SK-N-SH (cell line): ENCODE measurements at regions not wholly inside any gene's neighbourhood (a gene's known extent, or its start where the extent isn't known, plus 50 kb on each side); places are given as distances from the start of the nearest gene placed in this dataset.

Experiments
- CTCF ChIA-PET: fragments of 300-600, 350-600 bp; formaldehyde crosslinking; extraction: SDS; loops from one replicate; lab custom pipeline; 2021; lab: Yijun Ruan, JAX
- POLR2A ChIA-PET: fragments of 350-600 bp; sonication (Branson Sonifier 250); formaldehyde crosslinking; extraction: SDS; loops from one replicate; lab custom pipeline; 2020; ENCODE audit warnings: antibody characterized with exemption, inconsistent platforms; lab: Yijun Ruan, JAX
- DNase-seq: peaks from one replicate; pipeline ENCODE4 v3.0.0; 2012
- H2AFZ ChIP-seq: fragments of 200-600 bp; sonication (generic); 2 replicates; pipeline ENCODE4 v1.8.1; 2016; ENCODE audit warnings: antibody characterized with exemption, mild to moderate bottlenecking, low read depth
- H3F3A ChIP-seq: fragments of 200-600 bp; sonication (generic); replicated peaks from 2 replicates; pipeline ENCODE3; 2016; ENCODE audit warnings: antibody characterized with exemption, mild to moderate bottlenecking; ENCODE audit not compliant: insufficient read depth
- H3K27ac ChIP-seq, 2 experiments: fragments of 200-500 bp in 1 of 2; fragments of 200-600 bp in 1 of 2; sonication (Bioruptor generic) in 1 of 2; sonication (generic), shearing (Covaris generic) in 1 of 2; 2 replicates each; pipeline versions ENCODE4 v1.5.1 to v1.6.1; 2014 to 2016; ENCODE audit warnings: low read depth in 2 of 2, inconsistent platforms in 1 of 2, low read length in 1 of 2, mild to moderate bottlenecking in 1 of 2, mixed read lengths in 1 of 2
- H3K27me3 ChIP-seq: fragments of 200-600 bp; sonication (generic), shearing (Covaris generic); 2 replicates; pipeline ENCODE4 v1.6.1; 2016; ENCODE audit warnings: mixed run types; ENCODE audit not compliant: insufficient read depth
- H3K36me3 ChIP-seq, 2 experiments: fragments of 200-500 bp in 1 of 2; fragments of 200-600 bp in 1 of 2; sonication (Bioruptor generic) in 1 of 2; sonication (generic) in 1 of 2; replicated peaks in 1 of 2; 2 replicates each; pipeline versions ENCODE3 to v1.5.1; 2014 to 2016; ENCODE audit warnings: low read length in 1 of 2, mild to moderate bottlenecking in 1 of 2; ENCODE audit not compliant: insufficient read depth in 2 of 2, control insufficient read depth in 1 of 2
- H3K4me1 ChIP-seq, 2 experiments: fragments of 200-500 bp in 1 of 2; fragments of 200-600 bp in 1 of 2; sonication (Bioruptor generic) in 1 of 2; sonication (generic), shearing (Covaris generic) in 1 of 2; 2 replicates each; pipeline versions ENCODE4 v1.5.1 to v1.6.1; 2014 to 2016; ENCODE audit warnings: low read depth in 1 of 2, low read length in 1 of 2, mixed run types in 1 of 2; ENCODE audit not compliant: insufficient read depth in 2 of 2, control insufficient read depth in 1 of 2
- H3K4me2 ChIP-seq: fragments of 200-600 bp; sonication (generic), shearing (Covaris generic); 2 replicates; pipeline ENCODE4 v1.6.1; 2017; ENCODE audit warnings: mixed run types
- H3K4me3 ChIP-seq, 2 experiments: fragments of 200-500 bp in 1 of 2; fragments of 200-600 bp in 1 of 2; sonication (Bioruptor generic) in 1 of 2; sonication (generic), shearing (Covaris generic) in 1 of 2; 2 replicates each; pipeline versions ENCODE4 v1.5.1 to v1.8.1; 2014 to 2016; ENCODE audit warnings: low read depth in 2 of 2, inconsistent platforms in 1 of 2, low read length in 1 of 2, mild to moderate bottlenecking in 1 of 2, mixed read lengths in 1 of 2, moderate library complexity in 1 of 2
- H3K79me2 ChIP-seq: fragments of 200-600 bp; sonication (generic); 2 replicates; pipeline ENCODE4 v1.8.1; 2017; ENCODE audit warnings: mild to moderate bottlenecking; ENCODE audit not compliant: insufficient read depth
- H3K9ac ChIP-seq: fragments of 200-600 bp; sonication (generic); 2 replicates; pipeline ENCODE4 v1.6.1; 2017; ENCODE audit warnings: mixed run types
- H3K9me2 ChIP-seq: fragments of 200-600 bp; sonication (generic); 2 replicates; pipeline ENCODE4 v1.6.1; 2017; ENCODE audit warnings: mixed run types
- H3K9me3 ChIP-seq: fragments of 200-600 bp; sonication (generic); 2 replicates; pipeline ENCODE4 v1.6.1; 2017; ENCODE audit warnings: mixed run types, mild to moderate bottlenecking, moderate library complexity
- H4K20me1 ChIP-seq: fragments of 200-600 bp; sonication (generic); 2 replicates; pipeline ENCODE4 v1.6.1; 2017; ENCODE audit warnings: mild to moderate bottlenecking, mixed run types; ENCODE audit not compliant: insufficient read depth
- CHD2 ChIP-seq: fragments of 150-350 bp; IDR thresholded peaks from 2 replicates; pipeline ENCODE4 v1.6.1; 2018; ENCODE audit warnings: low read length; ENCODE audit not compliant: partially characterized antibody
- ELF1 ChIP-seq: IDR thresholded peaks from 2 replicates; pipeline ENCODE4 v1.4.0; 2012
- FOSL2 ChIP-seq: IDR thresholded peaks from 2 replicates; pipeline ENCODE4 v1.4.0; 2012; ENCODE audit warnings: low read depth, mild to moderate bottlenecking, moderate library complexity, borderline replicate concordance
- FOXM1 ChIP-seq: IDR thresholded peaks from 2 replicates; pipeline ENCODE4 v1.4.0; 2012; ENCODE audit warnings: low read depth, mild to moderate bottlenecking
- GATA2 ChIP-seq: sonication (generic); formaldehyde crosslinking; IDR thresholded peaks from 2 replicates; pipeline ENCODE4 v1.5.0; 2020; ENCODE audit warnings: mild to moderate bottlenecking, missing genetic modification reagents
- IRF3 ChIP-seq: fragments of 150-350 bp; IDR thresholded peaks from 2 replicates; pipeline ENCODE4 v1.6.1; 2016; ENCODE audit warnings: mild to moderate bottlenecking, low read depth, low read length
- RAD21 ChIP-seq: IDR thresholded peaks from 2 replicates; pipeline ENCODE4 v1.6.1; 2012; ENCODE audit warnings: mild to moderate bottlenecking, low read length
- RCOR1 ChIP-seq: fragments of 150-350 bp; IDR thresholded peaks from 2 replicates; pipeline ENCODE4 v1.6.1; 2017; ENCODE audit warnings: antibody characterized with exemption, low read length
- REST ChIP-seq: IDR thresholded peaks from 2 replicates; pipeline ENCODE4 v1.6.1; 2012; ENCODE audit warnings: mild to moderate bottlenecking, low read depth, low read length, moderate library complexity
- SIN3A ChIP-seq: IDR thresholded peaks from 2 replicates; pipeline ENCODE4 v1.6.1; 2012; ENCODE audit warnings: low read depth, mild to moderate bottlenecking, low read length, moderate library complexity, borderline replicate concordance
- TAF1 ChIP-seq: IDR thresholded peaks from 2 replicates; pipeline ENCODE4 v1.6.1; 2012; ENCODE audit warnings: low read depth, mild to moderate bottlenecking, low read length, moderate library complexity, borderline replicate concordance
- USF1 ChIP-seq: IDR thresholded peaks from 2 replicates; pipeline ENCODE4 v1.4.0; 2012; ENCODE audit warnings: low read depth, borderline replicate concordance
- ZBTB33 ChIP-seq: IDR thresholded peaks from 2 replicates; pipeline ENCODE4 v1.4.0; 2012; ENCODE audit warnings: low read depth, borderline replicate concordance
- WGBS: methylation state at CpG from one replicate; pipeline ENCODE4 v1.1.6; 2017; ENCODE audit warnings: low lambda C conversion rate; 5-methylcytosine and 5-hydroxymethylcytosine counted together

- TF ChIP-seq TAF1, result no peak
- no peak for TF ChIP-seq REST
- no peak for TF ChIP-seq RCOR1
- TF ChIP-seq SIN3A, result no peak
- H2AFZ ChIP-seq, result no peak overlapping the region
- H3K9me2 ChIP-seq, result no peaks in the 10 kb centered on the region
- no peaks in the 10 kb centered on the region for H3K27me3 ChIP-seq
- no peaks in the 10 kb centered on the region for H4K20me1 ChIP-seq
- no peaks in the 10 kb centered on the region for H3F3A ChIP-seq
- H3K27ac ChIP-seq, result no peak overlapping the region
- H3K9me3 ChIP-seq, result no peaks in the 10 kb centered on the region
- H3K9ac ChIP-seq, result no peak overlapping the region
- CTCF ChIA-PET, result no interaction called here
- no peak for DNase-seq
- no peak overlapping the region for H3K4me2 ChIP-seq
- H3K79me2 ChIP-seq, result no peaks in the 10 kb centered on the region
- no peaks in the 10 kb centered on the region for H3K36me3 ChIP-seq
- H3K4me3 ChIP-seq, result no peak overlapping the region
- no peaks in the 10 kb centered on the region for H3K4me1 ChIP-seq
- WGBS, result 0% methylated on average over 1 of the region's 1 CpG
- POLR2A ChIA-PET, result no interaction called here
Measured at GRCh38 chr6:159343709-159344108, 174.5 kb downstream of the FNDC1 start.

- ChIA-PET CTCF (no interaction called here), POLR2A (no interaction called here)
- TF ChIP-seq RAD21, result no peak
- no peak for TF ChIP-seq IRF3
- no peak for TF ChIP-seq FOSL2
- TF ChIP-seq ZBTB33, result no peak
- no peak for TF ChIP-seq SIN3A
- TF ChIP-seq CHD2, result no peak
- TF ChIP-seq TAF1, result no peak
- no peak for TF ChIP-seq FOXM1
- TF ChIP-seq GATA2 (CRISPR knock-in tag), result no peak
- no peak for TF ChIP-seq ELF1
- TF ChIP-seq USF1, result no peak
- TF ChIP-seq RCOR1, result no peak
- Histone ChIP-seq H3K9ac (no peak overlapping the region), H3K27me3 (no peaks in the 10 kb centered on the region), H3K9me3 (no peaks in the 10 kb centered on the region), H2AFZ (no peak overlapping the region), H3K27ac (no peak overlapping the region), H3K4me1 (no peaks in the 10 kb centered on the region), H3K79me2 (no peaks in the 10 kb centered on the region), H3K9me2 (no peaks in the 10 kb centered on the region), H3K4me2 (no peak overlapping the region), H4K20me1 (no peaks in the 10 kb centered on the region), H3K36me3 (no peaks in the 10 kb centered on the region), H3F3A (no peaks in the 10 kb centered on the region), H3K4me3 (no peak overlapping the region)
- DNase-seq, result no peak
- WGBS, result 0% methylated on average over 2 of the region's 2 CpGs
Measured at GRCh38 chr6:159342146-159342545, 172.9 kb downstream of the FNDC1 start.
